ENCODE measurements at regions not wholly inside any gene's neighbourhood (a gene's known extent, or its start where the extent isn't known, plus 50 kb on each side); places are given as distances from the start of the nearest gene placed in this dataset.

DNA sequence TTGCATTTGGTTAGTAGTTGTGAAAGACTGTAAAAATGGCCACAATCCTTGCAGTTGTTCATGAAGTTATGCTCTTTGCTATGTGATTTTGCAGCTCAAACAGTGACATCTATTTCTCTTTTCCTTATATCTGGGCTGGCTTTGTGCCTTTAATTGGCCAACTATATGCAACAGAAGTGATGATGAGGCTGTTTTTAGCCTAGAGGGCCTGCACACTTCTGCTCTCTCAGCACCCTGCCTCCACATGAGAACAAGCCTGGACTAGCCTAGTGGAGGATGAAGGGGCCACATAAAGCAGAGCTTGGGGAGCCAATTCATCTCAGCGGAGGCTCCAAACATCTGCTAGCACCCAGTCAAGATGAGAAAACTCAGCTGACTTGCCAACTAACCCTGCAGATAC lies 339.8 kb downstream of the OMA1 start:
- TF ChIP-seq, protein P1, sequence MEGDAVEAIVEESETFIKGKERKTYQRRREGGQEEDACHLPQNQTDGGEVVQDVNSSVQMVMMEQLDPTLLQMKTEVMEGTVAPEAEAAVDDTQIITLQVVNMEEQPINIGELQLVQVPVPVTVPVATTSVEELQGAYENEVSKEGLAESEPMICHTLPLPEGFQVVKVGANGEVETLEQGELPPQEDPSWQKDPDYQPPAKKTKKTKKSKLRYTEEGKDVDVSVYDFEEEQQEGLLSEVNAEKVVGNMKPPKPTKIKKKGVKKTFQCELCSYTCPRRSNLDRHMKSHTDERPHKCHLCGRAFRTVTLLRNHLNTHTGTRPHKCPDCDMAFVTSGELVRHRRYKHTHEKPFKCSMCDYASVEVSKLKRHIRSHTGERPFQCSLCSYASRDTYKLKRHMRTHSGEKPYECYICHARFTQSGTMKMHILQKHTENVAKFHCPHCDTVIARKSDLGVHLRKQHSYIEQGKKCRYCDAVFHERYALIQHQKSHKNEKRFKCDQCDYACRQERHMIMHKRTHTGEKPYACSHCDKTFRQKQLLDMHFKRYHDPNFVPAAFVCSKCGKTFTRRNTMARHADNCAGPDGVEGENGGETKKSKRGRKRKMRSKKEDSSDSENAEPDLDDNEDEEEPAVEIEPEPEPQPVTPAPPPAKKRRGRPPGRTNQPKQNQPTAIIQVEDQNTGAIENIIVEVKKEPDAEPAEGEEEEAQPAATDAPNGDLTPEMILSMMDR (IDR thresholded peaks at IDR 0.05): no peak
- no peak for TF ChIP-seq POLR2A (IDR thresholded peaks at IDR 0.05)
